ENCODE measurements at regions not wholly inside any gene's neighbourhood (a gene's known extent, or its start where the extent isn't known, plus 50 kb on each side); places are given as distances from the start of the nearest gene placed in this dataset.

GRCh38 chr4:104969394-104970082 is 177.1 kb upstream of the TET2 start:
- no peak for DNase-seq

- DNase-seq, result no peak
Observed at GRCh38 chr4:104971462-104971861, 175.2 kb upstream of the TET2 start.

GRCh38 chr4:104973708-104974107 is 173.0 kb upstream of the TET2 start:
- DNase-seq, result no peak

GRCh38 chr4:104975617-104976016 is 171.1 kb upstream of the TET2 start:
- DNase-seq, result no peak

GRCh38 chr4:104976262-104976661 is 170.4 kb upstream of the TET2 start:
- DNase-seq, result peak in 1 of 2 donors; percentile 18

GRCh38 chr4:104979083-104979760 is 167.5 kb upstream of the TET2 start:
- no peak for DNase-seq

GRCh38 chr4:104983615-104984179 is 163.0 kb upstream of the TET2 start:
- DNase-seq, result peak in 1 of 2 donors; percentile 40

- no peak for DNase-seq
Observed at GRCh38 chr4:104986306-104986705, 160.4 kb upstream of the TET2 start.

GRCh38 chr4:104989371-104989770 is 157.3 kb upstream of the TET2 start:
- no peak for DNase-seq

- DNase-seq, result no peak
Observed at GRCh38 chr4:105002278-105002677, 144.4 kb upstream of the TET2 start.

GRCh38 chr4:105014234-105014633 is 132.4 kb upstream of the TET2 start:
- no peak for DNase-seq

- peak in 1 of 2 donors; percentile 44 for DNase-seq
Observed at GRCh38 chr4:105014635-105015034, 132.0 kb upstream of the TET2 start.

GRCh38 chr4:105015750-105016149 is 130.9 kb upstream of the TET2 start:
- DNase-seq, result no peak

- peak in 1 of 2 donors; percentile 10 for DNase-seq
Observed at GRCh38 chr4:105022811-105023667, 123.6 kb upstream of the TET2 start.

GRCh38 chr4:105023668-105024055 is 123.0 kb upstream of the TET2 start:
- DNase-seq, result no peak

GRCh38 chr4:105025263-105026017 is 121.2 kb upstream of the TET2 start:
- no peak for DNase-seq

GRCh38 chr4:105036991-105037390 is 109.7 kb upstream of the TET2 start:
- DNase-seq, result no peak

- no peak for DNase-seq
Observed at GRCh38 chr4:105042451-105042850, 104.2 kb upstream of the TET2 start.

GRCh38 chr4:105050896-105051295 is 95.8 kb upstream of the TET2 start:
- DNase-seq, result no peak

- no peak for DNase-seq
Observed at GRCh38 chr4:105057370-105058105, 89.1 kb upstream of the TET2 start.

- DNase-seq, result peak in 1 of 2 donors; percentile 65
Observed at GRCh38 chr4:105058177-105058812, 88.4 kb upstream of the TET2 start.
